Trophoblast cell (in vitro differentiated cells and primary cell): ENCODE measurements at regions not wholly inside any gene's neighbourhood (a gene's known extent, or its start where the extent isn't known, plus 50 kb on each side); places are given as distances from the start of the nearest gene placed in this dataset.

Experiments used
- DNase-seq, 2 donors: peaks; one replicate each; pipeline ENCODE4 v3.0.0-alpha.2; 2016
- H2AFZ ChIP-seq: 2 replicates; pipeline ENCODE4 v1.6.1; 2013; ENCODE audit warnings: low read length, moderate library complexity, mild to moderate bottlenecking; ENCODE audit not compliant: insufficient read depth, poor library complexity
- H2AK5ac ChIP-seq: 2 replicates; pipeline ENCODE4 v1.6.1; 2013; ENCODE audit warnings: mild to moderate bottlenecking, low read length
- H2BK120ac ChIP-seq: 2 replicates; pipeline ENCODE4 v1.6.1; 2013; ENCODE audit warnings: low read length, mild to moderate bottlenecking, moderate library complexity; ENCODE audit not compliant: insufficient read depth, poor library complexity
- H2BK12ac ChIP-seq: 2 replicates; pipeline ENCODE4 v1.6.1; 2013; ENCODE audit warnings: mild to moderate bottlenecking, low read length, moderate library complexity
- H2BK5ac ChIP-seq: 2 replicates; pipeline ENCODE4 v1.6.1; 2013; ENCODE audit warnings: low read length, low read depth, moderate library complexity, mild to moderate bottlenecking; ENCODE audit not compliant: poor library complexity
- H3K14ac ChIP-seq: 2 replicates; pipeline ENCODE4 v1.6.1; 2013; ENCODE audit warnings: mild to moderate bottlenecking, low read length
- H3K18ac ChIP-seq: 2 replicates; pipeline ENCODE4 v1.6.1; 2013; ENCODE audit warnings: mild to moderate bottlenecking, low read length
- H3K23ac ChIP-seq: 2 replicates; pipeline ENCODE4 v1.6.1; 2013; ENCODE audit warnings: low read length
- H3K27ac ChIP-seq: 2 replicates; pipeline ENCODE4 v1.5.1; 2013; ENCODE audit warnings: low read depth, mild to moderate bottlenecking, inconsistent platforms, low read length, moderate library complexity
- H3K27me3 ChIP-seq: 2 replicates; pipeline ENCODE4 v1.6.1; 2013; ENCODE audit warnings: inconsistent platforms, mild to moderate bottlenecking, low read length, moderate library complexity; ENCODE audit not compliant: insufficient read depth
- H3K36me3 ChIP-seq, 2 experiments: 1 replicate in 1 of 2; 2 replicates in 1 of 2; pipeline ENCODE4 v1.6.1; 2013; ENCODE audit warnings: low read length in 2 of 2, mild to moderate bottlenecking in 2 of 2, moderate library complexity in 1 of 2; ENCODE audit not compliant: insufficient read depth in 2 of 2, control insufficient read depth in 1 of 2
- H3K4ac ChIP-seq: 2 replicates; pipeline ENCODE4 v1.6.1; 2013; ENCODE audit warnings: low read depth, mild to moderate bottlenecking, low read length, moderate library complexity
- H3K4me1 ChIP-seq, 2 experiments: 1 replicate in 1 of 2; 2 replicates in 1 of 2; pipeline ENCODE4 v1.6.1; 2013; ENCODE audit warnings: low read length in 2 of 2, mild to moderate bottlenecking in 2 of 2, moderate library complexity in 1 of 2; ENCODE audit not compliant: insufficient read depth in 2 of 2, control insufficient read depth in 1 of 2
- H3K4me2 ChIP-seq: 2 replicates; pipeline ENCODE4 v1.6.1; 2013; ENCODE audit warnings: inconsistent platforms, mild to moderate bottlenecking, low read length, moderate library complexity
- H3K4me3 ChIP-seq: 2 replicates; pipeline ENCODE4 v1.5.1; 2013; ENCODE audit warnings: mild to moderate bottlenecking, low read depth, low read length, inconsistent platforms
- H3K79me1 ChIP-seq: one replicate; pipeline ENCODE4 v1.6.1; 2013; ENCODE audit warnings: low read length
- H3K79me2 ChIP-seq: 2 replicates; pipeline ENCODE4 v1.6.1; 2013; ENCODE audit warnings: low read length, mild to moderate bottlenecking; ENCODE audit not compliant: control insufficient read depth, insufficient read depth, poor library complexity
- H3K9ac ChIP-seq: 2 replicates; pipeline ENCODE4 v1.6.1; 2013; ENCODE audit warnings: mild to moderate bottlenecking, low read length
- H3K9me3 ChIP-seq: 2 replicates; pipeline ENCODE4 v1.6.1; 2013; ENCODE audit warnings: low read depth, mild to moderate bottlenecking, control low read depth, inconsistent platforms, low read length; ENCODE audit not compliant: insufficient read depth
- H4K12ac ChIP-seq: 2 replicates; pipeline ENCODE4 v1.6.1; 2013; ENCODE audit warnings: low read depth, mild to moderate bottlenecking, low read length, moderate library complexity
- H4K8ac ChIP-seq: 2 replicates; pipeline ENCODE4 v1.6.1; 2013; ENCODE audit warnings: low read depth, mild to moderate bottlenecking, low read length, moderate library complexity
- H4K91ac ChIP-seq: one replicate; pipeline ENCODE4 v1.6.1; 2013; ENCODE audit warnings: low read depth, mild to moderate bottlenecking, low read length, moderate library complexity
- WGBS: extraction: QIAGEN DNeasy Blood & Tissue Kit; methylation state at CpG from one replicate; pipeline ENCODE4 v1.1.7; 2013; ENCODE audit warnings: missing lambda C conversion rate; ENCODE audit not compliant: insufficient read length, insufficient coverage; ENCODE audit errors: extremely low coverage; 5-methylcytosine and 5-hydroxymethylcytosine counted together

DNA sequence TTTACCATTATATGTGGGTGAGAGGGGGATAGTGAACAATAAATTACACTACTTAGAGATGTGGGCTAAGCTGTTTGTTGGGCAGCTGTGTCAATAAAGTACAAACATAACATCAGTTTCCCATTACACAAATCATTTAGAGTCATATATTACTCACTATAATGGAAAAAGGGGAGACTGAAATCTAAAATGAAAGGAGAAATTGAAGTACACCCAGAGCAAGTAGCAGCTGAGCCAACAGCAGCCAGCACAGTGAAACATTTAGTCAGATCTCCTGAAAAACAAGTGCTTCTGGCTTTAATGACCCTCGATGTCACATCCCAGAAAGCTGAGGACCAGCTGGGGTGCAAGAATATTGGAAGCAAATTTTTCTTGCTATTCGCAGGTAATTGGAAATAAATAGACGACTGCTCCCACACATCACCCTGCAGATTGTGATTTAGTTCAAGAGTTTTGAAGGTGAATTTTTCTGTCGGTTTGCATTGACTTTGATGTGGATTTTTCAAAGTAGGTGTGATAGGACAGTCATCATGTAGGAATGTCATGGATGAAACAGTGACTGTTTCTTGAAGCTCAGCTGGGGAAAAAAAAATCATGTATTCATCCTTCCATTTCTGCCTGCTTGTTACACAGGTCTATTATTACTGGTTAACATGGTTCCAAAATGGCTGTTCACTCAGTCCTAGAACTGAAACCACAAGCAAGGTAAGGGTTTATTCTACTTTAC lies 1607.3 kb upstream of the CELF4 start:
- Histone ChIP-seq H3K4me1 (peaks cover 0 to 2% of the 10 kb centered on the region in 2 experiments), H2BK12ac (no peak overlapping the region), H3K36me3 (no peaks in the 10 kb centered on the region), H3K4ac (no peak overlapping the region), H3K4me2 (no peak overlapping the region), H3K9me3 (no peaks in the 10 kb centered on the region), H4K12ac (no peak overlapping the region), H4K91ac (no peak overlapping the region), H4K8ac (no peak overlapping the region), H3K27ac (no peak overlapping the region), H3K23ac (no peak overlapping the region), H2AFZ (no peak overlapping the region), H3K27me3 (no peaks in the 10 kb centered on the region), H3K79me1 (no peaks in the 10 kb centered on the region), H2BK5ac (no peak overlapping the region), H3K14ac (no peak overlapping the region), H3K9ac (no peak overlapping the region), H3K18ac (no peak overlapping the region), H3K79me2 (no peaks in the 10 kb centered on the region), H3K4me3 (no peak overlapping the region), H2AK5ac (no peak overlapping the region), H2BK120ac (no peak overlapping the region)
- WGBS = no CpG with 5 or more reads among the region's 4 CpGs
- peak in 1 of 2 donors; percentile 12 for DNase-seq

DNA sequence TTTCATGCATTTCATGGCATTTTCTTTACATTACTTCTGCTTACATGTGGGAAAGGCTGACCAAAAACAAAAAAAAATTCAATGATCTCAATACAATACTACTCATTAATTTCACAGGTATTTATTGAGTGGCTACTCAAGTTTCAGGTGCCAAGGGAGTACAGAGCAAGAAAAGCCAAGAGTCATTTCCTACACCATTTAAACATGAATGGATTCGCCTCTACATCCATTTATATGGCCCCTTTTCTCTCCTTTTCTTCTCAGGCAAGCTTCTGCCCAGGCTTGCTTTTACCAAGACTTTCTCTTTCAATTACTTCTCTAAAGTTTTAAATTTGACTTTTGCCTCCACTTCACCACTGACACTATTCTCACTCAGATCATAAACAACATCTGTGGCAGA lies 1603.1 kb upstream of the CELF4 start:
- no peak overlapping the region for H3K4me2 ChIP-seq
- no peak overlapping the region for H2BK120ac ChIP-seq
- no peak overlapping the region for H3K14ac ChIP-seq
- H3K4me1 ChIP-seq = peaks cover 0 to 2% of the 10 kb centered on the region in 2 experiments
- H3K27me3 ChIP-seq = no peaks in the 10 kb centered on the region
- H4K8ac ChIP-seq = no peak overlapping the region
- H4K91ac ChIP-seq = no peak overlapping the region
- no peak overlapping the region for H2AK5ac ChIP-seq
- H3K9ac ChIP-seq = no peak overlapping the region
- WGBS = no CpG with 5 or more reads among the region's 1 CpG
- H3K4ac ChIP-seq = no peak overlapping the region
- no peaks in the 10 kb centered on the region for H3K79me2 ChIP-seq
- no peak overlapping the region for H3K18ac ChIP-seq
- no peak overlapping the region for H2BK5ac ChIP-seq
- no peak overlapping the region for H4K12ac ChIP-seq
- no peaks in the 10 kb centered on the region for H3K36me3 ChIP-seq
- H3K9me3 ChIP-seq = no peaks in the 10 kb centered on the region
- no peak overlapping the region for H2AFZ ChIP-seq
- no peak overlapping the region for H3K23ac ChIP-seq
- H3K79me1 ChIP-seq = peaks cover 2% of the 10 kb centered on the region
- H3K4me3 ChIP-seq = no peak overlapping the region
- no peak overlapping the region for H2BK12ac ChIP-seq
- H3K27ac ChIP-seq = no peak overlapping the region
- DNase-seq = peak in 1 of 2 donors; percentile 12

DNA sequence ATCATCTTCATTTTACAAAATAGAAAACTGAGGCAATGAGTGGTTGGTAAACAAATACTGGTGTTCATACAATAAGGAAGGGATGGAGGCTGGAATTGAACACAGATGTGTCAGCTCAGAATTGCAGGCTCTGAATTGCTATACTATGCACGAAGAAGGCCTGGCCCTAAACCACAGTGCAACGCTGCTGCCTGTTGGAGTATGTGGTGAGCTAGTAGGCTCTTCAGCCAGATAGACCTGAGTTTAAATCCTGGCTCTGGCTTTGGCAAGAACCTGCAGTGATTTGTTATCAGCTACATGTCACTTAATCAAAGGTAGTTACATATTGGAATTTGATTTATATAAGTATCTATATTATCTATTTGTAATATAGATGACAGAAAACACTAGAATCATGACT lies 1602.4 kb upstream of the CELF4 start:
- Histone ChIP-seq H3K9ac (no peak overlapping the region), H4K91ac (no peak overlapping the region), H4K12ac (no peak overlapping the region), H3K23ac (no peak overlapping the region), H3K4me3 (no peak overlapping the region), H4K8ac (no peak overlapping the region), H3K27ac (no peak overlapping the region), H2BK120ac (no peak overlapping the region), H2AK5ac (no peak overlapping the region), H2BK5ac (no peak overlapping the region), H3K36me3 (no peaks in the 10 kb centered on the region), H2AFZ (no peak overlapping the region), H3K79me2 (no peaks in the 10 kb centered on the region), H3K79me1 (peaks cover 2% of the 10 kb centered on the region), H3K14ac (no peak overlapping the region), H2BK12ac (no peak overlapping the region), H3K18ac (no peak overlapping the region), H3K27me3 (no peaks in the 10 kb centered on the region), H3K4me2 (no peak overlapping the region), H3K9me3 (no peaks in the 10 kb centered on the region), H3K4me1 (peaks cover 0 to 2% of the 10 kb centered on the region in 2 experiments), H3K4ac (no peak overlapping the region)
- WGBS = no CpG with 5 or more reads among the region's 2 CpGs
- DNase-seq = peak; percentile 9 to 40

DNA sequence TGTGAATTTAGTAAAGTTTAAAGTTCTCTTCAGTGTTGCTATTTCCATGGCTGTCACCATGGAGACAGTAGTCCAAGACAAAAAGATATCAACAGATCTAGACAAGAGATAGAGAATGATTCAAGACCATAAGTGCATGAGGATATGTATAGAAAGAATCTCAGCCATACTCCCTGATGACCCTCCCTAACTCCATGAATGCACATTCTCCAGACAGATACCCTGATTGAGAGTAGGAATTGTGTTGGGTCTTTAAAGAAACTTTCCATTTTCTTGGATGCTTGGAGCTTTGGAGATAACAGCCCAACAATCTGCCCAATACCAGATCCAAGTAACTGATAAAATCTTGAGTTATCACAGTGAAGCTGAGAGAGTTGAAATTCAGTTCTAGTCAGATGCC lies 1601.2 kb upstream of the CELF4 start:
- Histone ChIP-seq H3K27me3 (no peaks in the 10 kb centered on the region), H3K23ac (no peak overlapping the region), H4K8ac (no peak overlapping the region), H2BK120ac (no peak overlapping the region), H2AK5ac (no peak overlapping the region), H2AFZ (no peak overlapping the region), H2BK5ac (no peak overlapping the region), H3K9ac (no peak overlapping the region), H3K27ac (no peak overlapping the region), H3K4me2 (no peak overlapping the region), H3K4me3 (no peak overlapping the region), H2BK12ac (no peak overlapping the region), H4K12ac (no peak overlapping the region), H3K14ac (no peak overlapping the region), H3K79me2 (no peaks in the 10 kb centered on the region), H3K36me3 (no peaks in the 10 kb centered on the region), H3K9me3 (no peaks in the 10 kb centered on the region), H3K79me1 (peaks cover 2% of the 10 kb centered on the region), H3K4ac (no peak overlapping the region), H3K4me1 (peaks cover 0 to 2% of the 10 kb centered on the region in 2 experiments), H4K91ac (no peak overlapping the region), H3K18ac (no peak overlapping the region)
- peak; percentile 66 to 90 for DNase-seq
